ENCODE measurements at regions not wholly inside any gene's neighbourhood (a gene's known extent, or its start where the extent isn't known, plus 50 kb on each side); places are given as distances from the start of the nearest gene placed in this dataset.

DNA sequence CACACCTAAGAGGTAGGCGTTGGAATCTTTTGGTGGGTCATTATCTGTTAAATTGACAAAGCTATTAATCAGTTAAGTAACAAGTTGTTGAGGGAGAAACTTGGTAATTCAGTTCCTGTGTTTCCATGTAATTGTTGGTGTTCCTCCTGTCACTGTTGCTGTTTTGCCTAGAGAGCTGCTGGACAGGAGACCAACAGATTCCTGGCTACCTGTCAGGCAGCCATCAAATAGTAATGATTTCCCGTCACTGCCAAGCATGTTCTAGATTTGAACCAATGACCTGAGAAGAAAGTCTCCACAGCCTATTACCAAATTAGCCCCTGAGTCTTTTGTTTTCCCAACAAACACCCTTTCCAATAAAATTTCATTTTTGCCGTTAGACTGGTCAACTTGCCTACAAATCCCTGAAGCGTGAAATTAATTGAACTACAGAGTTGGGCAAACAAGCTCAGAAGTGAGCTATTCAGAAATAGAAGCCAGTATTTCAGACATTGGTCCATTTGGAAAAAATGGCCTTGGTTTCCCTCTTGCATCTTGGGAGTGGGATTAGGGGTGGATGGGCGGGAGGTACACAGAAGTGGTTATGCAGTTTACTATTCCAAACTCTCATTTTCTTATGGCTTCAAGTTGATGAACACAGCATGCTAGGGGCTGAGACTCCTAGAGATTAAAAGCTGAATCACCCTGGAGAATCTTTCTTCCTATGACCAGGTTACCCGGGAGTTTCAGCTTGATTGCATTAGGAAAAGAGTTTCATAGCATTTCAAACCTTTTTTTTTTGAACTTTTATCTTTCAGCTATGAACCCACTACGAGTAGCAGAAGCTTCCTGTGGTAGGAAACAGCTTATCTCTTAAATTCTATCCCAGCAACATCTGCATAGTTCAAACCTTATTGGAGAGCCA lies 262.8 kb upstream of the MAF start:
- H3K27me3 Mint-ChIP-seq, result no peaks in the 10 kb centered on the region
- ChIA-PET POLR2A (interaction anchor here (0.6 kb wide), 1 partner anchor 135 kb away, joined by 8 read pairs; no protein-coding TSS in a partner anchor), CTCF (no interaction called here)
- H3K4me1 Mint-ChIP-seq, result no peaks in the 10 kb centered on the region
- TF ChIP-seq, protein P1, sequence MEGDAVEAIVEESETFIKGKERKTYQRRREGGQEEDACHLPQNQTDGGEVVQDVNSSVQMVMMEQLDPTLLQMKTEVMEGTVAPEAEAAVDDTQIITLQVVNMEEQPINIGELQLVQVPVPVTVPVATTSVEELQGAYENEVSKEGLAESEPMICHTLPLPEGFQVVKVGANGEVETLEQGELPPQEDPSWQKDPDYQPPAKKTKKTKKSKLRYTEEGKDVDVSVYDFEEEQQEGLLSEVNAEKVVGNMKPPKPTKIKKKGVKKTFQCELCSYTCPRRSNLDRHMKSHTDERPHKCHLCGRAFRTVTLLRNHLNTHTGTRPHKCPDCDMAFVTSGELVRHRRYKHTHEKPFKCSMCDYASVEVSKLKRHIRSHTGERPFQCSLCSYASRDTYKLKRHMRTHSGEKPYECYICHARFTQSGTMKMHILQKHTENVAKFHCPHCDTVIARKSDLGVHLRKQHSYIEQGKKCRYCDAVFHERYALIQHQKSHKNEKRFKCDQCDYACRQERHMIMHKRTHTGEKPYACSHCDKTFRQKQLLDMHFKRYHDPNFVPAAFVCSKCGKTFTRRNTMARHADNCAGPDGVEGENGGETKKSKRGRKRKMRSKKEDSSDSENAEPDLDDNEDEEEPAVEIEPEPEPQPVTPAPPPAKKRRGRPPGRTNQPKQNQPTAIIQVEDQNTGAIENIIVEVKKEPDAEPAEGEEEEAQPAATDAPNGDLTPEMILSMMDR (IDR thresholded peaks at IDR 0.05), result no peak
- DNase-seq (no peak), ATAC-seq (ENCODE audit: low read depth) (no peak)
- intact Hi-C loops (cut with micrococcal nuclease), result no loop called here
- no peak overlapping the region for H3K27ac Mint-ChIP-seq
- no peaks in the 10 kb centered on the region for H3K9me3 Mint-ChIP-seq
- no peaks in the 10 kb centered on the region for H3K36me3 Mint-ChIP-seq (ENCODE audit: low read depth)
- H3K4me3 Mint-ChIP-seq, result no peak overlapping the region

DNA sequence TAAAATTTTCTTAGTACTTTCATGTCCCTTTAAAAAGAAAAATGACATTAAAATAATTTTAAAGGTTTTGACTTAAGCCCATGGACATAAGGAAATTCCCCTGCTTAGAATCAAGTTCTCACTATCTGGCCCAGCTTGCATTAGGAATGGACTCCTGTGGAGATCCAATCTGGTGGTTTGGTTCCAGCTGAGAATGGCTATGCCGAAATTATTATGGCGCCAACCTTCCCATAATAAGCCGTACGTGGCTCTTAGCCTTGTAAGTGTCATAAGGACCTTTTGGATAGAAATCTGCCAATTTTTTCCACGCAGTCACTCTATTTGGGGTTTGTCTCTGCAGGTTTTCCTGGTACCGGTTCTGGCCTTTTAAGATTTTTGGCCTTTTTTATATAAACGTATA lies 262.1 kb upstream of the MAF start:
- Mint-ChIP-seq H3K4me1 (no peaks in the 10 kb centered on the region), H3K9me3 (no peaks in the 10 kb centered on the region), H3K27ac (no peak overlapping the region), H3K36me3 (ENCODE audit: low read depth) (no peaks in the 10 kb centered on the region), H3K4me3 (no peak overlapping the region), H3K27me3 (no peaks in the 10 kb centered on the region)
- intact Hi-C loops (cut with micrococcal nuclease), result no loop called here
- ChIA-PET CTCF (no interaction called here), POLR2A (no interaction called here)
- DNase-seq (no peak), ATAC-seq (ENCODE audit: low read depth) (no peak)
- TF ChIP-seq, protein P1 (IDR thresholded peaks at IDR 0.05), result no peak

DNA sequence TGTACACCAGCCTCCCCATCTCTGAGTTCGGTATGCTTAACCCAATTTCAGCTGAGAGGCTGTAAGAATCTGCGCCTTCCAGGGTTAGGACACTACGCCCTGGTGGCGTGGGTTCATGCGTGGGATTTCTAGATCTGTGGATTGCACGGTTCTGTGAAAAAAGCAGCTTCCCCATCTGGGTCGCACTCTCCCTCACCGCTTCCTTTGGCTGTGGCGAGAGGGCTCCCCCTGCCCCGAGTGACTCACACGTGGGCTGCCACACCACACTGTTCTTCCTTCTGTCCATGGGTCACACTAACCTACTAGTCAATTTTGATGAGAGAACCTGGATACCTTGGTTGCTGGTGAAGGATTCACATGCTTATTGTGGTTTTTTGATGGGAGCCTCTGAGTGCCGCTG lies 256.0 kb upstream of the MAF start:
- Mint-ChIP-seq H3K36me3 (ENCODE audit: low read depth) (no peaks in the 10 kb centered on the region), H3K27me3 (peaks cover 2% of the 10 kb centered on the region), H3K4me1 (no peaks in the 10 kb centered on the region), H3K4me3 (no peak overlapping the region), H3K9me3 (peaks cover 19% of the 10 kb centered on the region), H3K27ac (no peak overlapping the region)
- ChIA-PET POLR2A (no interaction called here), CTCF (no interaction called here)
- DNase-seq (no peak), ATAC-seq (ENCODE audit: low read depth) (no peak)
- TF ChIP-seq, protein P1 (IDR thresholded peaks at IDR 0.05), result no peak
- intact Hi-C loops (cut with micrococcal nuclease), result no loop called here

DNA sequence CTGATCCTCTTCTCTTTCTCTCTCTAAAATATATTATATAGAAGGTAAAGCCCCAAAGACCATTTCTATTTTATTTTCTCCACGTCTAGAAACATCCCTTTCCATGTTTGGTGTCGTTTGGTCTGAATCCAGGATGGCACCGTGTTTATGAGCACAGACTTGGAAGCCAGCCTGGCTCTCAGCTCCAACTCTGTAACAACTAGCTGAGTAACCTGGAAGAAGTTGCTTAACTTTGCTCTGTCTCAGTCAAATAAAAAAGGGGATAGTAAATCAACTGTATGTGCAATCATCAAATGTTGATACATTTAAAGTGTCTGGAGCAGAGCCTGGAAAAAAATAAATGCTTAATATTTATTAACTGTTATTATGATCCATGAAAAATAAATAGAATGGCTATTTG lies 249.8 kb upstream of the MAF start:
- POLR2A ChIA-PET, result no interaction called here
- Mint-ChIP-seq H3K4me1 (no peaks in the 10 kb centered on the region), H3K4me3 (no peak overlapping the region), H3K9me3 (peaks cover 13% of the 10 kb centered on the region), H3K27ac (no peak overlapping the region), H3K36me3 (ENCODE audit: low read depth) (no peaks in the 10 kb centered on the region), H3K27me3 (peaks cover 2% of the 10 kb centered on the region)
- intact Hi-C loops (cut with micrococcal nuclease), result no loop called here
- ATAC-seq (ENCODE audit: low read depth) (no peak), DNase-seq (no peak)
- TF ChIP-seq, protein P1 (IDR thresholded peaks at IDR 0.05), result no peak
- CTCF ChIA-PET, result no interaction called here

DNA sequence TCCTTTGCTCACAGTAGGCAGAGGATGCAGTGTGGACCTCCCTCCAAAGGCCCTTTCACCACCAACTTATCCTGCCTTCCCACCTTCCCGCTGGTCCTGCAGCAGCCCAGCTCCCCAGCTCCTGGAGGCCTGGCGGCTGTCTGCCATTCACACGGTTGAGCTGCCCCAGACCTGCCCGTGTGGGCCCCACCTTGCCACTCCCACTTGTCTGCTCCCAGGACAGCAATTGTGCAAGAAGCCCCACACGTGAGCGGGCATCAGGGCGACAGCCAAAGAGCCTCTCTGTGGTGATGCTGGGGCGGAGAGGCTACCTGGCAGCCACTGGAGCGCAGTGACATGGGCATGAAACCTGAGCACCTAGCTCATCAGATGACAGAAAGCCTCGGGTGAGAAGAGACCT lies 248.6 kb upstream of the MAF start:
- ChIA-PET POLR2A (no interaction called here), CTCF (no interaction called here)
- peaks cover 7% of the 10 kb centered on the region for H3K9me3 Mint-ChIP-seq
- H3K36me3 Mint-ChIP-seq (ENCODE audit: low read depth), result no peaks in the 10 kb centered on the region
- no peak for DNase-seq
- H3K4me3 Mint-ChIP-seq, result no peak overlapping the region
- no peak overlapping the region for H3K27ac Mint-ChIP-seq
- intact Hi-C loops (cut with micrococcal nuclease), result no loop called here
- peaks cover 1% of the 10 kb centered on the region for H3K27me3 Mint-ChIP-seq
- TF ChIP-seq, protein P1 (IDR thresholded peaks at IDR 0.05), result no peak
- no peak for ATAC-seq (ENCODE audit: low read depth)
- H3K4me1 Mint-ChIP-seq, result peaks cover 5% of the 10 kb centered on the region
